KMS-11 (cell line): ENCODE measurements at regions not wholly inside any gene's neighbourhood (a gene's known extent, or its start where the extent isn't known, plus 50 kb on each side); places are given as distances from the start of the nearest gene placed in this dataset.

ENCODE experiments used
- H2AFZ ChIP-seq: fragments of 200-600 bp; sonication (generic); 2 replicates; pipeline ENCODE4 v1.6.1; 2016; ENCODE audit warnings: antibody characterized with exemption, mixed run types, low read depth
- H3K27ac ChIP-seq: fragments of 200-600 bp; sonication (generic); 2 replicates; pipeline ENCODE4 v1.6.1; 2016; ENCODE audit warnings: mild to moderate bottlenecking, mixed run types
- H3K27me3 ChIP-seq: fragments of 200-600 bp; sonication (generic); 2 replicates; pipeline ENCODE4 v1.6.1; 2017; ENCODE audit warnings: mild to moderate bottlenecking, low read depth, mixed run types, moderate library complexity; ENCODE audit not compliant: insufficient read depth
- H3K36me3 ChIP-seq: fragments of 200-600 bp; sonication (generic); 2 replicates; pipeline ENCODE4 v1.6.1; 2017; ENCODE audit warnings: mild to moderate bottlenecking, mixed run types; ENCODE audit not compliant: insufficient read depth
- H3K4me1 ChIP-seq: fragments of 200-600 bp; sonication (generic); 2 replicates; pipeline ENCODE4 v1.6.1; 2016; ENCODE audit warnings: mild to moderate bottlenecking, low read depth, mixed run types; ENCODE audit not compliant: poor library complexity, severe bottlenecking
- H3K4me2 ChIP-seq: fragments of 200-600 bp; sonication (generic); 2 replicates; pipeline ENCODE4 v1.7.0; 2016; ENCODE audit warnings: mild to moderate bottlenecking, mixed run types
- H3K4me3 ChIP-seq: fragments of 200-600 bp; sonication (generic); IDR thresholded peaks from 2 replicates; pipeline ENCODE4 v1.6.1; 2017; ENCODE audit warnings: low read depth, low read length, mixed read lengths; ENCODE audit not compliant: insufficient read depth
- H3K79me2 ChIP-seq: fragments of 200-600 bp; sonication (generic); 2 replicates; pipeline ENCODE4 v1.6.1; 2016; ENCODE audit warnings: low read depth, mixed run types; ENCODE audit not compliant: insufficient read depth
- H3K9ac ChIP-seq: fragments of 200-600 bp; sonication (generic); 2 replicates; pipeline ENCODE4 v1.6.1; 2016; ENCODE audit warnings: mild to moderate bottlenecking, mixed run types
- H4K20me1 ChIP-seq: fragments of 200-600 bp; sonication (generic); 2 replicates; pipeline ENCODE4 v1.6.1; 2016; ENCODE audit warnings: mild to moderate bottlenecking, mixed run types; ENCODE audit not compliant: insufficient read depth
- TF ChIP-seq, protein P1 (sequence below): fragments of 200-600 bp; sonication (generic); conservative IDR thresholded peaks from 2 replicates; pipeline ENCODE4 v1.6.1; 2017; ENCODE audit warnings: low read depth, mild to moderate bottlenecking, antibody characterized with exemption, low read length, moderate library complexity, mixed read lengths

DNA sequence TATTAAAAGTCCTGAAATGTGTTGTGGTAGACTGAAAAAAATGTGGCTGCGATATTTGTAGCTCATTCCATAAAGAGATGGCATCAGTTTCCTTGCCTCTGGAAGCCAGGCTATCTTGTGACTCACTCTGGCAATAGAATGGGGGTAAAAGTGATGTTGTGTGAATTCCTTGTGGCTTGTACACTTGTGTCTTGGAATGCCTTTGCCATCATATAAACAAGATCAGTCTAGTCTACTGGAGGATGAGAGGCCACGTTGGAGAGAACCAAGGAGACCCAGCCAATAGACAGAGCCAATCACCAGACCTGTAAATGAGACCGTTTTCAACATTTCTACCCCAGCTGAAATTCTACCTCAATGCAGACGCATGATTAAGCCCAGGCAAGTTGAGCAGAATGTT, 254.1 kb downstream of the TRIB2 start:
- H4K20me1 ChIP-seq, result no peaks in the 10 kb centered on the region
- H3K79me2 ChIP-seq, result no peaks in the 10 kb centered on the region
- H3K9ac ChIP-seq, result no peak overlapping the region
- no peaks in the 10 kb centered on the region for H3K27me3 ChIP-seq
- H3K4me1 ChIP-seq, result no peaks in the 10 kb centered on the region
- H3K36me3 ChIP-seq, result no peaks in the 10 kb centered on the region
- no peak overlapping the region for H3K27ac ChIP-seq
- no peak overlapping the region for H3K4me3 ChIP-seq
- H3K4me2 ChIP-seq, result no peak overlapping the region
- TF ChIP-seq, protein P1, sequence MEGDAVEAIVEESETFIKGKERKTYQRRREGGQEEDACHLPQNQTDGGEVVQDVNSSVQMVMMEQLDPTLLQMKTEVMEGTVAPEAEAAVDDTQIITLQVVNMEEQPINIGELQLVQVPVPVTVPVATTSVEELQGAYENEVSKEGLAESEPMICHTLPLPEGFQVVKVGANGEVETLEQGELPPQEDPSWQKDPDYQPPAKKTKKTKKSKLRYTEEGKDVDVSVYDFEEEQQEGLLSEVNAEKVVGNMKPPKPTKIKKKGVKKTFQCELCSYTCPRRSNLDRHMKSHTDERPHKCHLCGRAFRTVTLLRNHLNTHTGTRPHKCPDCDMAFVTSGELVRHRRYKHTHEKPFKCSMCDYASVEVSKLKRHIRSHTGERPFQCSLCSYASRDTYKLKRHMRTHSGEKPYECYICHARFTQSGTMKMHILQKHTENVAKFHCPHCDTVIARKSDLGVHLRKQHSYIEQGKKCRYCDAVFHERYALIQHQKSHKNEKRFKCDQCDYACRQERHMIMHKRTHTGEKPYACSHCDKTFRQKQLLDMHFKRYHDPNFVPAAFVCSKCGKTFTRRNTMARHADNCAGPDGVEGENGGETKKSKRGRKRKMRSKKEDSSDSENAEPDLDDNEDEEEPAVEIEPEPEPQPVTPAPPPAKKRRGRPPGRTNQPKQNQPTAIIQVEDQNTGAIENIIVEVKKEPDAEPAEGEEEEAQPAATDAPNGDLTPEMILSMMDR, result no peak
- H2AFZ ChIP-seq, result no peak overlapping the region

DNA sequence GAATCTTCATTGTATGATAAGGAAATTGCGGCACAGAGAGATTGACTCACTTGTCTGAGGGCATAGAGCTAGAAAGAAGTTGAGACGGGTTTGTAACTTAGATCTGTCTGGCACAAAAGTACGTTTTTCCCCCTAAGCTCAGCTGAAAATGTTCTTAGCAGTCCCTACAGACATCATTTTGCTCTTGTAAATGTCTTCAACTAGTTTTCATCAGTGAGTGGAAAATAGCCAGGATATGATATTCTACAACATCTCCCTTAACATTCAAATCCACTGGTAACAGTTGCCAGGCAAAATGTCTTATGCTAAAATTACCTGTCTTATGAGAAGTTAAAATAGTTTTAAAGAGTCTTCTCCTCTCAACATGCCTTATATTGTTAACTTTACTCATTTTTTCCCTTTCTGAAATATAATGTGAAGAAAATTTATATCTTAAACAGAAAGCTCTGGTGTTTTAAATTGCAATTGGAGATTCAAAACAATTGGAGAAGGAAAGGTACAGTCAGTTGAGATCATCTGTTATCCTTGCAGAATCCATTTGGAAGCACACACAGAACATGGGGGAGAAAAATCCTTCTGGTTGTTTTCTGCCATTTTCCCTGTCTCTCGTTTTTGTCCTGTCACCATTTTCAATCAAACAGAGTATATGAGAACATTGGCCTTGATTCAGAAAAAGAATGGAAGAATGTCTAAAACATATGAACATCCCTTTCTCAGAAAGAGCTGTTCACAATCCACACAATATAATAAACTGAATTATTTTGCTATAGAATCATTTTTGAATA, 255.0 kb downstream of the TRIB2 start:
- Histone ChIP-seq H3K79me2 (no peaks in the 10 kb centered on the region), H3K27ac (no peak overlapping the region), H3K27me3 (no peaks in the 10 kb centered on the region), H3K36me3 (no peaks in the 10 kb centered on the region), H3K4me1 (no peaks in the 10 kb centered on the region), H4K20me1 (no peaks in the 10 kb centered on the region), H2AFZ (no peak overlapping the region), H3K4me3 (no peak overlapping the region), H3K9ac (no peak overlapping the region), H3K4me2 (no peak overlapping the region)
- TF ChIP-seq, protein P1, result no peak

DNA sequence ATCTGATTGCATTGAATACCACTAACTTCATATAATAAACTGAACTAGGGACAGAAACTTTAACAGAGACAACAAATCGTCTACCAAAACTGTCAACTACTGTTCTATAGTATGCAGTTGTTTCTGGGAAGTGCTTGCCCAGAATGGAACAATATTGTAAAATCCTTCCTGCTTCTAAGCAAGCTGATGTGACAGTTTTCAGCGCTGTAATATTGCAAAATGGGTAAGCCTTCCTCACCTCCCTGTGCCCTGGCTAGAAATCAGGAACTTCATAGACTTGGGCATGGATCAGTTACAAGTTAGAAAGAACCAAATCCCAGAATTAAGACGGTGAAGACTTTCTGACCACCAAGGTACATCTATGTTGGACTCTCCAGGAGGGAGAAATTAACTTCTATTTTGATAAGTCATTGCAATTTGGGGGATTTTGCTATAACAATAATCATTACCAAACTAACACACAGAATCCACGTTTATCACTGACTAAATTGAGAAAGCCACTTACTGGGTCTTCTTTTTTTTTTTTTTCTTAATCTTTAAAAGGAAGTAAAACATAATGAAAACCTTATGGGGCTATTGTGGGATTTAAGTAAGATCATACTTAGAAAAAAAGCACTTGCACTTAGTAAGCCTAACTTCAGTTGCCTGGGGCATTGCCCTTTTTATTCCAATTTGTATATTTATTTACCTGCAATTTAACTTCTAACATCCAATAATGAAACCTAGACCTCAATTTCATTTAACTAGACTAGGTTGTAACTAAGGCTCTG, 261.5 kb downstream of the TRIB2 start:
- TF ChIP-seq, protein P1, result no peak
- no peaks in the 10 kb centered on the region for H3K36me3 ChIP-seq
- no peaks in the 10 kb centered on the region for H3K4me1 ChIP-seq
- no peak overlapping the region for H3K4me3 ChIP-seq
- no peak overlapping the region for H3K9ac ChIP-seq
- no peak overlapping the region for H2AFZ ChIP-seq
- H4K20me1 ChIP-seq, result no peaks in the 10 kb centered on the region
- no peak overlapping the region for H3K4me2 ChIP-seq
- H3K79me2 ChIP-seq, result no peaks in the 10 kb centered on the region
- no peak overlapping the region for H3K27ac ChIP-seq
- H3K27me3 ChIP-seq, result no peaks in the 10 kb centered on the region

DNA sequence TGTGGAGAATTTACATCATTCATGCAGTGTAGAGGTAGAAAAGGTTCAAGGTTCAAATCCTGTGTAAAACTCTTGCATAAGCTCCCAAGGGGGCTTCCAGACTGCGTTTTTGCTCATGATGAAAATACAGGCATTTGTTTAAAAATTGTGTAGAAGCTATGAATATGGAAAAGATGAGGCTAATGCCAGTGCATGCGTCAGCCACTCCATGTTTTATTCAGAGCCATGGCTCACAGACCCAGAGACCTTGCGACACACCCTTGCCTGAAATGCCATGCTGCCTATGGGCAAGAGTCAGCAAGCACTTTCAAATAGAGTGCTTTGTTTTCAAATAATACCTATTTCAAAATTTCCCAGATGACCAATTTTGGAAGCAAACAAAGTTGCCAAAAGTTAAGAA, 262.3 kb downstream of the TRIB2 start:
- Histone ChIP-seq H3K27ac (no peak overlapping the region), H3K9ac (no peak overlapping the region)
- TF ChIP-seq, protein P1, result no peak

More for the DNA sequence above, 262.3 kb downstream of the TRIB2 start:
- no peaks in the 10 kb centered on the region for H4K20me1 ChIP-seq
- no peak overlapping the region for H3K4me2 ChIP-seq
- H3K36me3 ChIP-seq, result no peaks in the 10 kb centered on the region
- H3K4me3 ChIP-seq, result no peak overlapping the region
- H3K4me1 ChIP-seq, result no peaks in the 10 kb centered on the region
- H2AFZ ChIP-seq, result no peak overlapping the region
- no peaks in the 10 kb centered on the region for H3K27me3 ChIP-seq
- no peaks in the 10 kb centered on the region for H3K79me2 ChIP-seq
